Testis (tissue), 2 donors: ENCODE measurements at regions not wholly inside any gene's neighbourhood (a gene's known extent, or its start where the extent isn't known, plus 50 kb on each side); places are given as distances from the start of the nearest gene placed in this dataset.

Experiments used
- POLR2A ChIP-seq: fragments of 450-650 bp; IDR thresholded peaks from one replicate; pipeline ENCODE4 v1.6.1; 2017; ENCODE audit warnings: antibody characterized with exemption, mild to moderate bottlenecking, moderate library complexity
- TF ChIP-seq, protein P1 (sequence below), 3 experiments: fragments of 450-650 bp in 2 of 3; fragments of 200-600 bp in 1 of 3; sonication (generic) in 1 of 3; IDR thresholded peaks; one replicate each; pipeline ENCODE4 v1.5.1; 2016 to 2019; ENCODE audit warnings: antibody characterized with exemption in 3 of 3, mild to moderate bottlenecking in 2 of 3, moderate library complexity in 1 of 3

DNA sequence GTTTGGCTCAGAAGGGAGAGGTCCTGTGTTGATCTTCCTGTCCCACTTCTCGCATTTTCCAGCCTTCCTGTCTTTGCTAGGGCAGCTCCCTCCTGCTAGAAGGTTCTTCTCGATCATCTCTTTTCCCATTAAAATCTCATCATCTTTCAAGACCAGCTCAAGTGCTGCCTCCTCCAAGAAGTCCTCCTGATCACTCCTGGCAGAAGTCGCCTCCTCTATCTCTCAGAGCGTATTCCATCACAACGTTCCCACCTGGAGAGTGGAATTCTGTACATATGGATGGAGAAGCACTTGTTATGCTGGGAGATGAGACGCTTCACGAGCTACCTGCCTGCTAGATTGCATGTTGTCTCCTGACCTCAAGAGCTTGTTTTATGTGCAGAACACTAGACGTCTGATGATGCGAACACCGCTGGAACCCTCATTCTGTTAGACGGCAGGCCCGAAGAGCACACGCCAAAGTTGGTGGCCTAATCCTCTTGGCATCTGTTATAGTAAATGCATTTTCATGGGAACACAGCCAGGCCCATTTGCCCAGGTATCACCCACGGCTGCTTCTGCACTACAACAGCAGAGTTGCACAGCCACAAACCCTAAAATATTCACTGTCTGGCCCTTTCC is 68.0 kb upstream of the INSIG1 start:
- TF ChIP-seq, protein P1, sequence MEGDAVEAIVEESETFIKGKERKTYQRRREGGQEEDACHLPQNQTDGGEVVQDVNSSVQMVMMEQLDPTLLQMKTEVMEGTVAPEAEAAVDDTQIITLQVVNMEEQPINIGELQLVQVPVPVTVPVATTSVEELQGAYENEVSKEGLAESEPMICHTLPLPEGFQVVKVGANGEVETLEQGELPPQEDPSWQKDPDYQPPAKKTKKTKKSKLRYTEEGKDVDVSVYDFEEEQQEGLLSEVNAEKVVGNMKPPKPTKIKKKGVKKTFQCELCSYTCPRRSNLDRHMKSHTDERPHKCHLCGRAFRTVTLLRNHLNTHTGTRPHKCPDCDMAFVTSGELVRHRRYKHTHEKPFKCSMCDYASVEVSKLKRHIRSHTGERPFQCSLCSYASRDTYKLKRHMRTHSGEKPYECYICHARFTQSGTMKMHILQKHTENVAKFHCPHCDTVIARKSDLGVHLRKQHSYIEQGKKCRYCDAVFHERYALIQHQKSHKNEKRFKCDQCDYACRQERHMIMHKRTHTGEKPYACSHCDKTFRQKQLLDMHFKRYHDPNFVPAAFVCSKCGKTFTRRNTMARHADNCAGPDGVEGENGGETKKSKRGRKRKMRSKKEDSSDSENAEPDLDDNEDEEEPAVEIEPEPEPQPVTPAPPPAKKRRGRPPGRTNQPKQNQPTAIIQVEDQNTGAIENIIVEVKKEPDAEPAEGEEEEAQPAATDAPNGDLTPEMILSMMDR (IDR thresholded peaks at IDR 0.05) = no peak
- TF ChIP-seq POLR2A = no peak
